HG02678 (cell line): ENCODE measurements at regions not wholly inside any gene's neighbourhood (a gene's known extent, or its start where the extent isn't known, plus 50 kb on each side); places are given as distances from the start of the nearest gene placed in this dataset.

ENCODE experiments used
- ATAC-seq: cut with Tn5 transposase; IDR thresholded peaks from one replicate; pipeline ENCODE4 v1.9.1; 2021; ENCODE audit warnings: mild to moderate bottlenecking, moderate library complexity; ENCODE audit not compliant: unreplicated experiment

DNA sequence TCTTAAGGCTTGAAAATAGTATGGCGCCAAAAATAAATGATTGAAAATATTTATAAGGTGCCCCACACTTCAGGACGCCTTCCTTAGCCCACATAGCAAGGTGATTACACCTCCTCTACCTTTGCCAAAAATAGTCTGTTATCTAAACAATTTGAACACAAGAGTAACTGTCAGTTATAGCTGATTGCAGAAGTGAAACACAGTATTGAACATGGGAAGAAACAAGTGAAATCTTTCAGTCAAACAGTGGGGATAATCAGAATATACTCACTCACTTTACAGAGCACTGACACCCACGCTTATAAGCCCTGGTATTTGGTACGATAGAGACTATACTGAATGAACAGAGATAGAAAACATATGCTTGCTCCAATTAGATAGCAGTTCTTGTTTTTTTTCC lies 203.1 kb downstream of the RAB38 start:
- no peak for ATAC-seq

DNA sequence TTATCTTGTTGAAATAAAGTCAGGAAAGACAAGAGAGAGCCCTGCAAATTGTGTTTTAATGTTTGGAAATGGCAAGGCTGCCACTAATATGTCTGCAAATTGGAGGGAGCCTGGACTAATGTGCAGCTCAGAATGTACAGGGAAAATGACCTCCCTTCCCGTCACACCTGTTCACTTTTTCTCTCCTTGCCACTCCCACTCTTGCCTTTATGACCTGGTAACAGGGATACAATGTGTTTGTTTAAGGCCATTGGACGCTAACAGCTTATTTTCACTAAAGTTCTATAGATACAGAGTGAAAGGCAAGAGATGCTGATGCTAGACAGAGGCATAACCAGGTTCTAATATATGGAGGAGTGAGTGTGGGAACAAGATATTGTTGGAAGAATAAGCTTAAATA lies 203.9 kb downstream of the RAB38 start:
- ATAC-seq, result no peak

- ATAC-seq, result no peak
Measured at GRCh38 chr11:87970762-87971161, 204.5 kb downstream of the RAB38 start.

DNA sequence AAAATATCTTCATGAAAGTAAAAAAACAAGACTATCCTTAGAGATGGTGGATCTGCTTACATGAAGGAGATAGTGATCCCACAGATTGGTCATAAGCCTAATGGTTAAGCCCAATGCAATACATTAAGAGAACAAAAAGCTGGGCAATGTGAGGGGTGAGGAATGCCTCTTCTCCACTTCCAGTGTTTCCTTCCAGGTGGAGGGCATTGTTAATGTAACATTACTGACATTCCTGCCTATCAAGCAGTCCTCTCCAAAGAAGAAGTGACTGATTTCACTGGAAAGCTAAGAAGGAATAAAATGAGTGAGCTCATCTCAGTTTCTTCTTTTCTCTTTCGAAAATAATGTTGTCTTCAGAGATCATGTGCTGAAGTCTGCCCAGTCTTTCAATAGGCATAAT lies 207.8 kb downstream of the RAB38 start:
- ATAC-seq, result no peak

- no peak for ATAC-seq
Measured at GRCh38 chr11:87966694-87967093, 208.5 kb downstream of the RAB38 start.

DNA sequence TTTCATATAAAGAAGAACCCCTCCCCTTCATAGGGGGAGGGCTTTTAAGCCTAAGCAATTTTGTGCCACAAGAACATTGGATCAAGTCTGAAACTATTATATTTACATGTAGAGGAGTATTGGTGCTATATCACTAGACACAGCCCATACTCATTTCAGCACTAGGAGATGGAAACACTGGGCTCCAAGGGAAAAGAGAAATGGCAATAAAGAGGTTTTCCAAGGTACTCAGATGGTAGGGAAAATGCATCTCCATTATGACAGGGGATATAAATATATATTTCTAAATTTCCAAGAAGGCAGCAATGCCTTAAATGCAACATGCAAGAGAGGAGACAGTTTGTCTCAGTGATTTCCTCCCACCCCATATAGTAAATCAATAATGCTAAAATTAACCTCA lies 209.0 kb downstream of the RAB38 start:
- ATAC-seq, result no peak

DNA sequence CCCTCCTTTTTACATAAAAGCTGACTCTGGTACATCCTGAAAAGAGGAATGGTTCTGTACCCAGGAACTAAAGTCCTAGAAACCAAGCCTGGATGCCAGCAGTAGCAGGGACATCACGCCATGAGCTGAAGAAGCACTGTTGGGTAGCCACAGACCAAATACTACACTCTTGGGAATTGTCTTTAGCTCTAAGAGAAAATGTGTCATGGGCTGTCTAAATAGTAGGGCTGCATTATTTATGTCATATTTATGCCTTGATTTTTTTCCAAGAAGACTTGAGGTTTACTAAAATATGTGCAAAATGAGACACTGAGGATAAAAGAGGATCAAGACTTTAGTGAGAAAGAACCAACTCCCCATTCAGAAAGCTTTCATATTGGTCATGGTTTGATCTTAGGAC lies 213.6 kb downstream of the RAB38 start:
- no peak for ATAC-seq

GRCh38 chr11:87957961-87958360 lies 217.3 kb downstream of the RAB38 start:
- ATAC-seq, result no peak

DNA sequence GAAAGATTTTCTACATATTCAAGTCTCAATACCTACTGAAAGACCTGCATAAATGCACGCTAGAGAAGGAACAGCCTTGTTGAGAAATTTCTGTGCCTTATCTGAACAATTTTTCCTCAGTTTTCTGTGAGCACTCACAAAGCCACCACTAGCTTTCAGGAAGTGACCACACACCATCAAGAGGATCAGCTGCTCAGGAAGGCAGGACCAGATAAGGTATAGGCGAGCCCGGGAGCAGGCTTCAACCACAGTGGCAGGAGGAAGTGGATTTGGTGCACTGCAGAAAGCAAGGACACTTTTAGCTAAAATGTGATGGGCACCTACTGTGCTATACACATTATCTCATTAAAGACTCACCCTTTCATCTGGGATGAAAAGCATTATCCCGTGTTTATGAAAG lies 220.8 kb downstream of the RAB38 start:
- ATAC-seq, result no peak

GRCh38 chr11:87942786-87943185 lies 232.5 kb downstream of the RAB38 start:
- ATAC-seq, result no peak

- no peak for ATAC-seq
Measured at GRCh38 chr11:87934182-87934581, 241.1 kb downstream of the RAB38 start.

DNA sequence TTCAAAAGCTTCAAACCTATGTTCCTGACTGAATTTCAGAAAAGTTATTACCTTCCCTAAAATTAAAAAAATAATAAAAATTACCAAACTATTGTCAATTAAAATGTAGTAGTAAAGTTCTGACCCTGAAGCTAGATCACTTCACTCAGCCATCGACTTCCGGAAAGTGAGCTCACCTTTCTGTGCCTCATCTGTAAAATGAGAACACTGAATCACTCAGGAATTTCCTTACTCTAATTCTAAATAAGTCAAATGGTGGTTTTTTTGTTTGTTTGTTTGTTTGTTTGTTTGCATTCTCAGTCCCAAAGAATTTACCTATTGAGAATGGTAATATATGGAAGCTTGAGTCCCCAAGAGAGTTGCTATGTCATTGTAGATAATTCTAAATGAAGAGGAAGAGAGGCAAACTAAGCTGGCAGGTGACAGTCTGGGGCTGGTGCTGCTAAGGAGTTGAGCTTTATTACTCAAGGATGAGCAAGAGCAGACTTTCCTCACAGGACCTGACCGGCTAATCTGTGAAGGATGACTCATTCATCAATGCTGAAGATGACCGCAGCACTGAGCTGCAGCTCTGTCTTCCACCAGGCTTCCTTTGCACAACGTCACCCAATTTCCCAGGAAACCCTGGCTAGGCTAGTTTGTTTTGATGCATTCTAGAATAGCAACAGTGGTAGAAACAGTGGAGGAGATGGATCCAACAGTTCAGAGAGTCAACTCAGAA lies 248.8 kb downstream of the RAB38 start:
- ATAC-seq, result no peak

- no peak for ATAC-seq
Measured at GRCh38 chr11:87924125-87924524, 251.1 kb downstream of the RAB38 start.

GRCh38 chr11:87917111-87917510 lies 258.1 kb downstream of the RAB38 start:
- ATAC-seq, result no peak

- no peak for ATAC-seq
Measured at GRCh38 chr11:87909178-87909577, 266.1 kb downstream of the RAB38 start.

GRCh38 chr11:87908086-87908485 lies 267.2 kb downstream of the RAB38 start:
- ATAC-seq, result no peak

DNA sequence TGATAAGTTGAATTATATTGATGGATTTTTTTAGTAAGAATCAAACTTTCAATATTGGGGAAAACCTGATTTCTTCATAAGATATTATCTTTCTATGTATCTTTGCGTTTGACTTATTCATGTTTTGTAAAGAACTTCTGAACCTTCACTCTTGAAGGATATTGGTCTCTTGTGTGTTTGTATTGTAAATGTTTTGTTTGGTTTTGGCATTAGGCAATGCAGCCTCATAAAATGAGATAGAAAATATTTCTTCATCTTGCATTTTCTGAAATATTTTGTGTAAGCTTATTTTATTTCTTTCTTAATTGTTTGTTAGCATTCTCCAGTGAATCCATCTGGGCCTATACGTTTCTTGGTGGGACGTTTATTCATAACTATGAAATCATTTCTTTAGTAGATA lies 271.9 kb downstream of the RAB38 start:
- no peak for ATAC-seq

GRCh38 chr11:87901341-87901740 lies 273.9 kb downstream of the RAB38 start:
- no peak for ATAC-seq

- no peak for ATAC-seq
Measured at GRCh38 chr11:87897921-87898320, 277.3 kb downstream of the RAB38 start.

- no peak for ATAC-seq
Measured at GRCh38 chr11:87897071-87897470, 278.2 kb downstream of the RAB38 start.

GRCh38 chr11:87894961-87895360 lies 280.3 kb downstream of the RAB38 start:
- ATAC-seq, result no peak

DNA sequence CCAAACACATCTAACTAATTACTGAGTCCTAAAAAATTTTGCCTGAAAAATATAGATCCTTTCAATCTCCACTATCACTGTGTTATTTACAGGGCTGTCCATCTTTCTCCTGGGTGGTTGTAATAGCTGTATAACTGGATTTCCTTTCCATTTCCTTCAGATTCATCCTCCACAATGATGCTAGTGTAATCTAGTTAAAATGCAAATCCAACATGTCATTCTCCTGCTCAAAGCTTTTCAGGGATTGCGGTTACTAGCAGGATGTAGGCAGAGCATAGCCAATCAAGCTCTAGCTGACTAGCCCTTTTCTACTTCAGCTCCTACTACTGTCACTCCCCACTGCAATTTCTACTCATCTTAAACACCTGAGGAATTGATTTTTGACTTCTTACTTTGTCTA lies 283.0 kb downstream of the RAB38 start:
- no peak for ATAC-seq

GRCh38 chr11:87889126-87889525 lies 286.1 kb downstream of the RAB38 start:
- ATAC-seq, result no peak
